GM12872 (cell line): ENCODE measurements at regions not wholly inside any gene's neighbourhood (a gene's known extent, or its start where the extent isn't known, plus 50 kb on each side); places are given as distances from the start of the nearest gene placed in this dataset.

Source experiments
- CTCF ChIP-seq: IDR thresholded peaks from 3 replicates; pipeline ENCODE4 v1.5.1; 2011; ENCODE audit warnings: low read depth, mild to moderate bottlenecking, low read length, moderate library complexity; ENCODE audit not compliant: insufficient read depth

DNA sequence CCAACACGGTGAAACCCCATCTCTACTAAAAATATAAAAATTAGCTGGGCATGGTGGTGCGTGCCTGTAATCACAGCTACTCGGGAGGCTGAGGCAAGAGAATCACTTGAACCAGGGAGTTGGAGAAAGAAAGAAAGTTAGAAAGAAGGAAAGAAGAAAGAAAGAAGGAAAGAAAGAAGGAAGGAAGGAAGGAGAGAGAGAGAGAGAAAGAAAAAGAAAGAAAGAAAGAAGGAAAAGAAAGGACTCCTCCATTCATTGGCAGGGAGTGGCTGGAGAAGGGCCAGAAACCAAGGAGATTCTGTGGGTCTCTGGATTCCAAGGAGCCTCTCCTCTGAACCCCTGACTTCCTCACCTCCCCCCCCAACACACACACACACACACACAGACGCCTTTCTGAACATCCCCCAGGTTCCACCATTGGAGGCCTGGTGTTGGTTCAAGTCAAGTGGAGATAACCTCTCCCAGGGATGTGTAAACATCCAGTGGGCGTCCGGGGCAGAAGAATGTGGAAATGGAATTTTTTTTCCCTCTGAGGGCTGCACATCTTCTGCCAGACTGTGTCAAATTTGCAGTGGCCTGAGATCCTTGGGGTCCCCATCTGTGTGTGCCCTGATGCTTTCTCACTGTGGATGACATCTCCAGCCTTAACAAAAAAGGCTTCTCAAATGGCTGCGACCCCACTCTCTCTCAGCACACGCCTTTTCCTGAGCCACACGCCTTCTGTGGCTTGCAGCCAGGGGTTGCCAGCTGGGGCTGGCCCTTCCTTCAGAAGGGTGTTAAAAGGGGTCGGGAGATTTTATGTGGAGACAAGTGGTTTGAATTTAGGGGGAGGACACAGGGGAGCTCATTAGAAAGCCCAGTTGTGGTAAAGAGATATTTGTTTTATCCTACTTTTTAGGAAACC is 109.3 kb upstream of the HAND1 start:
- TF ChIP-seq CTCF = no peak

DNA sequence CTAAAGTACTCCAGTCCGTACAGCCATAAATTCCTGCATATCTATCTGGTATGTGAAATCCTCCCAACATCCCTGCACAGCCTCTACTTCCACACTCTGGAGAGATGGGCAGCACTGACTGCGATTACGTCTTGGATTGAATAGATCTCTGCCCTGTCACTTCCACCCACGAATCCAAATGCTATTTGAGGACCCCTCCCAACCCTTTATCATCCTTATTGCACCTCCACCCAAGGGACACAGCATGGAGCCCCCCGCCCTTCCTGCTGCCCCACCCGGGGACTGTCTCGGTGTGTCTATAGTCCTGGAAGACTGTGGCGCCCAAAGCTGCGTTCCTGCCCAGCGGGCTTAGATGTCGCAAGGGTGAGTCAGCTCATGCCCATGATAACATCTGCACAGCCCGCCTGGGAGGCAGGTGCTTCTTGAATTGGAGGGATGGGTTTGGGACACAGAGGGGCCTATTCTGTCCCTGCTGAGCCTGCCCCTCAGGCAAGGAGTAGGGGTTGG is 105.7 kb upstream of the HAND1 start:
- TF ChIP-seq CTCF = no peak

- no peak for TF ChIP-seq CTCF
These were observed 102.4 kb upstream of the HAND1 start for GRCh38 chr5:154580422-154580821.

DNA sequence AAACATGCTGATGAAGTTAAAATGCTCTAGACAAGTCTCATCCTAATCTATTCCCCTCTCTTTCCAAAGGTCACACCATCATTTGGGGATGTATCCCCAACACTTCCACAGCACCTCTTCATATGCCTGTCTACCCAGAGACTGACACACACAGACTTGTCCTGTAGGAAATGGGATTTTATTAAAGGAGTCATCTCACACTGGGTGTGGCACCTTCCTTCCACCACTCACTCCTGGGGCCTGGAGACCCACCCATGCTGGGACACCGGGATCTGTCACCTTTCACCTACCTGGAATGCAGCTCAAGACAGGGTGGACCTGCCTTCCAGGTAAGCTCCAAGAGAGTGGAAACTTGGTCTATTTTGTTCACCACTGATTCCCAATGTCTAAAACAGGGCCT is 99.4 kb upstream of the HAND1 start:
- no peak for TF ChIP-seq CTCF

GRCh38 chr5:154576429-154576806 is 98.4 kb upstream of the HAND1 start:
- TF ChIP-seq CTCF = no peak

DNA sequence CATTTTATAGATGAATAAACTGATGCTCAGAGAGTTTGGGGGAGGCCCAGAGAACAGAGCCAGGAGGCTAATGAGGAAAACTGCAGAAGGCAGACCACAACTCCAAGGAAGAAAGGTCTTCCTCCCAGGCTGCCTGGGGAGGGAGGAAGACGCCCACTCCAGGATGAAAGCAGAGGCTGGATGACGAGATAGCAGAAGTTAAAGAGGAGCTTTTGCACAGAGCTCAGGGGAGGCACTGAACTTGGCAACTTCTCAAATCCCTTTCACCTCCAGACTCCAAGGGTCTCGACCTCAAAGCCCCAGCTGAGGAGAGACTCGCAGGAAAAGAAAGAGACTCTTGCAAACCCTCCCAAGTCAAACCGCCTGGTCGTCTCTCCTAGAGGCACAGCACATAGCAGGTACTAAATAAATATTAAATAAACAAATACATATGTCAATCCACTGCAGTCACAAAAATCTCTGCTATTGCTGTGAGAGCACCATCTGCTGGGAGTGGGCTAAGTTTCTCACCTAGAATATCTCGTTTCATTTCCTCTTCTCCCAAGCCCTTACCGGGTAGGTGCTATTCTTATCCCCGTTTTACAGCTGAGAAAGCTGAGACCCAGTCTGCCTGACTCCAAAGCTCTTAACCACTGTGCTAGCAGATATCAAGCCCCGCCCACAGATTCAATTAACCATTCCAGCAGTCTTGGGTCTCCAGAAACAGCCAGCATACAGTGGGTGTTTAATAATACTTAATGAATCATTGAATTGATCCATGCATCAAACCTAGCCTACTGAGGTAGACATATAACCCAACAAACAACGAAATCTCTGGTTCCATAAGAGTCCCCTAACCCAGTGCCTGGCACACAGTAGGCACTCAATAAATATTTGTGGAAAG is 97.8 kb upstream of the HAND1 start:
- TF ChIP-seq CTCF = peak; percentile 47

DNA sequence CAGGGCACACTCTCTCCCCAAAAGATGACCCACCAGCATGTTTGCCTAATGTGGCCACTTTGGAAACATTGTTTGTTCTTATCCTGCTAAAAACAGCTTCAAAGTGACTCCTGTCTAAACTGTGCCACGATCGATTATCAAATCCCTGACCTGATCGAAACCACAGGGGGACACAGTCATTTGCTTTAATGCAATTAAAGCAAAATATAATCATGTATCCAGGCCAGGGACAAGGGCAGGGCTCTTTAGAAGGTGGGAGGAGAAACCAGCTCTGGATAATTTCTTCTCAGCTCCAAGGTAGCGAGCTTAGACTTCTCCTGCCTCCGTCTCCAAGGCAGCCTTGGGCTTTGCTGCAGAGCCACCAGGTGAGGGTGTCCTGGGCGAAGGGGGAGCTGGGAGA is 95.0 kb upstream of the HAND1 start:
- TF ChIP-seq CTCF = no peak
